GM20000 (cell line): ENCODE measurements at regions not wholly inside any gene's neighbourhood (a gene's known extent, or its start where the extent isn't known, plus 50 kb on each side); places are given as distances from the start of the nearest gene placed in this dataset.

ENCODE experiments used
- DNase-seq: peaks from one replicate; pipeline ENCODE4 v3.0.0; 2012; ENCODE audit warnings: low spot score
- CTCF ChIP-seq: IDR thresholded peaks from 2 replicates; pipeline ENCODE4 v1.5.1; 2012; ENCODE audit warnings: mild to moderate bottlenecking, control low read depth; ENCODE audit errors: extremely low read depth, missing control alignments

GRCh38 chr3:181578743-181579142 is 133.0 kb upstream of the SOX2 start:
- no peak for TF ChIP-seq CTCF
- DNase-seq: no peak

GRCh38 chr3:181572432-181572831 is 139.3 kb upstream of the SOX2 start:
- DNase-seq: no peak
- TF ChIP-seq CTCF: no peak

- no peak for TF ChIP-seq CTCF
These were observed 141.3 kb upstream of the SOX2 start for GRCh38 chr3:181570472-181570871.

GRCh38 chr3:181569356-181569940 is 142.3 kb upstream of the SOX2 start:
- no peak for DNase-seq
- TF ChIP-seq CTCF: no peak

More at GRCh38 chr3:181570472-181570871, 141.3 kb upstream of the SOX2 start:
- DNase-seq: no peak

GRCh38 chr3:181568693-181569092 is 143.0 kb upstream of the SOX2 start:
- no peak for TF ChIP-seq CTCF
- no peak for DNase-seq

GRCh38 chr3:181568248-181568647 is 143.5 kb upstream of the SOX2 start:
- TF ChIP-seq CTCF: no peak
- no peak for DNase-seq

- DNase-seq: no peak
- TF ChIP-seq CTCF: no peak
These were observed 144.2 kb upstream of the SOX2 start for GRCh38 chr3:181567311-181568075.
